WTC11 (cell line): ENCODE measurements at regions not wholly inside any gene's neighbourhood (a gene's known extent, or its start where the extent isn't known, plus 50 kb on each side); places are given as distances from the start of the nearest gene placed in this dataset.

Experiments
- ATAC-seq: fragments of 200-7000 bp; cut with Tn5 transposase; 2 replicates; pipeline ENCODE4 v1.10.0; 2021; ENCODE audit warnings: mild to moderate bottlenecking, moderate library complexity
- CTCF ChIA-PET: fragments of 300-600 bp; sonication (Branson Sonifier 250); formaldehyde crosslinking; loops from one replicate; lab custom pipeline; 2021; ENCODE audit warnings: antibody characterized with exemption; lab: Charles Lee
- POLR2A ChIA-PET: fragments of 350-600 bp; sonication (Branson Sonifier 250); formaldehyde crosslinking; loops from one replicate; lab custom pipeline; 2021; ENCODE audit warnings: antibody characterized with exemption; lab: Charles Lee
- DNase-seq: peaks from one replicate; pipeline ENCODE4 v3.0.0; 2021; ENCODE audit warnings: low spot score
- H3K27ac Mint-ChIP-seq: 2 replicates; pipeline ENCODE4 v1.8.0; 2021; ENCODE audit warnings: mixed read lengths
- H3K27me3 Mint-ChIP-seq: 2 replicates; pipeline ENCODE4 v1.8.0; 2021; ENCODE audit warnings: low read depth, mild to moderate bottlenecking, moderate library complexity, mixed read lengths
- H3K36me3 Mint-ChIP-seq: 2 replicates; pipeline ENCODE4 v1.8.0; 2021; ENCODE audit warnings: mixed read lengths
- H3K4me1 Mint-ChIP-seq: 2 replicates; pipeline ENCODE4 v1.8.0; 2022; ENCODE audit warnings: mixed read lengths
- H3K4me3 Mint-ChIP-seq: 2 replicates; pipeline ENCODE4 v1.8.0; 2021; ENCODE audit warnings: mild to moderate bottlenecking, moderate library complexity, mixed read lengths
- H3K9me3 Mint-ChIP-seq: 2 replicates; pipeline ENCODE4 v1.8.0; 2021; ENCODE audit warnings: mixed read lengths
- ATF3 ChIP-seq: sonication (generic); formaldehyde crosslinking; conservative IDR thresholded peaks from 2 replicates; pipeline ENCODE4 v1.8.1; 2022; ENCODE audit warnings: mild to moderate bottlenecking, missing genetic modification reagents
- ERG ChIP-seq: fragments of 250-450 bp; sonication (Bioruptor Pico); IDR thresholded peaks from 2 replicates; pipeline ENCODE4 v1.8.0; 2021; ENCODE audit warnings: mild to moderate bottlenecking
- IRF1 ChIP-seq: sonication (generic); formaldehyde crosslinking; IDR thresholded peaks from 2 replicates; pipeline ENCODE4 v1.8.0; 2023; ENCODE audit warnings: missing genetic modification reagents
- IRF2 ChIP-seq: sonication (generic); formaldehyde crosslinking; IDR thresholded peaks from 2 replicates; pipeline ENCODE4 v1.8.0; 2022; ENCODE audit warnings: low read depth, missing genetic modification reagents, borderline replicate concordance
- NFATC4 ChIP-seq: fragments of 250-450 bp; sonication (Bioruptor Pico); IDR thresholded peaks from 2 replicates; pipeline ENCODE4 v1.9.0; 2021; ENCODE audit warnings: mild to moderate bottlenecking
- NFYB ChIP-seq: sonication (generic); formaldehyde crosslinking; conservative IDR thresholded peaks from 2 replicates; pipeline ENCODE4 v1.8.0; 2022; ENCODE audit warnings: low read depth, missing genetic modification reagents
- PRDM15 ChIP-seq: sonication (generic); formaldehyde crosslinking; IDR thresholded peaks from 2 replicates; pipeline ENCODE4 v1.8.0; 2022; ENCODE audit warnings: missing genetic modification reagents
- PREB ChIP-seq: sonication (generic); formaldehyde crosslinking; IDR thresholded peaks from 2 replicates; pipeline ENCODE4 v1.8.1; 2022; ENCODE audit warnings: mild to moderate bottlenecking, missing genetic modification reagents, moderate library complexity, borderline replicate concordance
- RORB ChIP-seq: fragments of 250-450 bp; sonication (Bioruptor Pico); IDR thresholded peaks from 2 replicates; pipeline ENCODE4 v1.9.0; 2021; ENCODE audit warnings: mild to moderate bottlenecking
- SMAD4 ChIP-seq: sonication (generic); formaldehyde crosslinking; IDR thresholded peaks from 2 replicates; pipeline ENCODE4 v1.8.0; 2022; ENCODE audit warnings: mild to moderate bottlenecking, missing genetic modification reagents
- USF1 ChIP-seq: sonication (generic); formaldehyde crosslinking; IDR thresholded peaks from 2 replicates; pipeline ENCODE4 v1.8.0; 2022; ENCODE audit warnings: mild to moderate bottlenecking, missing genetic modification reagents
- USF2 ChIP-seq: sonication (generic); formaldehyde crosslinking; IDR thresholded peaks from 2 replicates; pipeline ENCODE4 v1.8.1; 2023; ENCODE audit warnings: mild to moderate bottlenecking, missing genetic modification reagents, moderate library complexity
- ZNF138 ChIP-seq: sonication (generic); formaldehyde crosslinking; conservative IDR thresholded peaks from 2 replicates; pipeline ENCODE4 v1.8.1; 2022; ENCODE audit warnings: mild to moderate bottlenecking, moderate library complexity, missing genetic modification reagents
- ZNF219 ChIP-seq: sonication (generic); formaldehyde crosslinking; IDR thresholded peaks from 2 replicates; pipeline ENCODE4 v1.8.0; 2023; ENCODE audit warnings: missing genetic modification reagents, mild to moderate bottlenecking, borderline replicate concordance
- ZNF263 ChIP-seq: sonication (generic); formaldehyde crosslinking; IDR thresholded peaks from 2 replicates; pipeline ENCODE4 v1.8.1; 2022; ENCODE audit warnings: low read depth, mild to moderate bottlenecking, moderate library complexity, missing genetic modification reagents
- ZNF423 ChIP-seq: fragments of 250-450 bp; sonication (Bioruptor Pico); IDR thresholded peaks from 2 replicates; pipeline ENCODE4 v2.1.2; 2022; ENCODE audit warnings: mild to moderate bottlenecking, moderate library complexity
- ZNF512 ChIP-seq: sonication (generic); formaldehyde crosslinking; IDR thresholded peaks from 2 replicates; pipeline ENCODE4 v1.8.1; 2022; ENCODE audit warnings: missing genetic modification reagents, borderline replicate concordance

- peaks cover 10% of the 10 kb centered on the region; the same call in 1 of the 2 replicates for H3K9me3 Mint-ChIP-seq
- CTCF ChIA-PET = no interaction called here
- DNase-seq (no peak), ATAC-seq (no peak)
- H3K27ac Mint-ChIP-seq = no peak overlapping the region
- no peak overlapping the region for H3K4me3 Mint-ChIP-seq
- no peaks in the 10 kb centered on the region for H3K36me3 Mint-ChIP-seq
- TF ChIP-seq NFATC4 (CRISPR knock-in tag) (no peak), ZNF219 (CRISPR knock-in tag) (no peak), RORB (CRISPR knock-in tag) (no peak), SMAD4 (CRISPR knock-in tag) (no peak), USF2 (CRISPR knock-in tag) (no peak), ZNF138 (CRISPR knock-in tag) (no peak), ERG (CRISPR knock-in tag) (no peak), ZNF423 (no peak), ZNF512 (CRISPR knock-in tag) (no peak), IRF2 (no peak), PREB (CRISPR knock-in tag) (no peak), USF1 (no peak), ZNF263 (CRISPR knock-in tag) (no peak)
- POLR2A ChIA-PET = no interaction called here
- peaks cover 9% of the 10 kb centered on the region for H3K4me1 Mint-ChIP-seq
- H3K27me3 Mint-ChIP-seq = no peaks in the 10 kb centered on the region
Measured at GRCh38 chr2:122830157-122830556, 1074.7 kb downstream of the TSN start.

GRCh38 chr2:122831649-122832048 is 1076.2 kb downstream of the TSN start:
- Mint-ChIP-seq H3K27me3 (no peaks in the 10 kb centered on the region), H3K4me1 (peaks cover 6% of the 10 kb centered on the region; the same call in 1 of the 2 replicates), H3K4me3 (no peak overlapping the region), H3K36me3 (no peaks in the 10 kb centered on the region), H3K27ac (no peak overlapping the region), H3K9me3 (peaks cover 10% of the 10 kb centered on the region; the same call in 1 of the 2 replicates)
- ChIA-PET CTCF (no interaction called here), POLR2A (no interaction called here)
- TF ChIP-seq ZNF219 (CRISPR knock-in tag) = no peak
- no peak for TF ChIP-seq PRDM15 (CRISPR knock-in tag)
- no peak for TF ChIP-seq IRF1 (CRISPR knock-in tag)
- TF ChIP-seq ATF3 (CRISPR knock-in tag) = no peak
- no peak for TF ChIP-seq NFYB (CRISPR knock-in tag)
- no peak for ATAC-seq
- DNase-seq = no peak
